H1 (cell line): ENCODE measurements at regions not wholly inside any gene's neighbourhood (a gene's known extent, or its start where the extent isn't known, plus 50 kb on each side); places are given as distances from the start of the nearest gene placed in this dataset.

ENCODE experiments used
- CTCF ChIA-PET: fragments of 300-600 bp; sonication (Branson Sonifier 250); formaldehyde crosslinking; loops from one replicate; lab custom pipeline; 2021; ENCODE audit not compliant: partially characterized antibody; lab: Charles Lee
- POLR2A ChIA-PET: fragments of 300-600 bp; sonication (Branson Sonifier 250); formaldehyde crosslinking; loops from one replicate; lab custom pipeline; 2021; ENCODE audit warnings: inconsistent platforms; ENCODE audit not compliant: partially characterized antibody; lab: Charles Lee
- DNase-seq, 2 experiments: peaks; one replicate each; pipeline versions ENCODE4 v3.0.0 to v3.0.0-alpha.2; 2010 to 2022; ENCODE audit warnings: low spot score in 2 of 2, low read depth in 1 of 2, mixed read lengths in 1 of 2
- FAIRE-seq: peaks from 2 replicates; lab custom pipeline; 2011; peaks lifted over from hg19 to GRCh38; lab: Jason Lieb, UNC
- H2AFZ ChIP-seq: 2 replicates; pipeline ENCODE4 v1.8.1; 2012; ENCODE audit warnings: low read length, inconsistent platforms
- H2AK5ac ChIP-seq: 2 replicates; pipeline ENCODE4 v1.6.1; 2013; ENCODE audit warnings: low read depth, low read length
- H2BK120ac ChIP-seq: replicated peaks from 2 replicates; pipeline ENCODE3; 2013; ENCODE audit warnings: low read depth, low read length, inconsistent platforms
- H2BK12ac ChIP-seq: 2 replicates; pipeline ENCODE4 v1.6.1; 2013; ENCODE audit warnings: low read depth, low read length
- H2BK15ac ChIP-seq: 2 replicates; pipeline ENCODE4 v1.6.1; 2013; ENCODE audit warnings: low read length
- H2BK20ac ChIP-seq: 2 replicates; pipeline ENCODE4 v1.6.1; 2013; ENCODE audit warnings: low read length
- H2BK5ac ChIP-seq: 2 replicates; pipeline ENCODE4 v1.6.1; 2013; ENCODE audit warnings: low read depth, low read length
- H3K14ac ChIP-seq: 2 replicates; pipeline ENCODE4 v1.6.1; 2013; ENCODE audit warnings: inconsistent platforms; ENCODE audit not compliant: insufficient read length
- H3K18ac ChIP-seq: 2 replicates; pipeline ENCODE4 v1.6.1; 2013; ENCODE audit warnings: low read length; ENCODE audit errors: extremely low read depth
- H3K23ac ChIP-seq: 2 replicates; pipeline ENCODE4 v1.6.1; 2013; ENCODE audit warnings: inconsistent platforms; ENCODE audit not compliant: insufficient read length
- H3K23me2 ChIP-seq: 2 replicates; pipeline ENCODE4 v1.6.1; 2013; ENCODE audit warnings: low read depth, low read length
- H3K27ac ChIP-seq: 2 replicates; pipeline ENCODE4 v1.6.1; 2011; ENCODE audit warnings: low read depth, low read length, inconsistent platforms
- H3K27me3 ChIP-seq, 4 experiments: replicated peaks in 1 of 4; 1 replicate in 1 of 4; 2 replicates in 3 of 4; pipeline versions ENCODE4 v1.6.1 to v1.8.1; 2011 to 2013; ENCODE audit warnings: low read length in 3 of 4, mild to moderate bottlenecking in 3 of 4, inconsistent platforms in 2 of 4, mixed read lengths in 2 of 4, moderate library complexity in 1 of 4; ENCODE audit not compliant: control insufficient read depth in 3 of 4, insufficient read depth in 3 of 4; ENCODE audit errors: extremely low read depth in 1 of 4
- H3K36me3 ChIP-seq, 4 experiments: 2 replicates each; pipeline versions ENCODE4 v1.6.1 to v1.8.1; 2011 to 2013; ENCODE audit warnings: mild to moderate bottlenecking in 4 of 4, low read length in 3 of 4, moderate library complexity in 2 of 4, control low read depth in 1 of 4, inconsistent platforms in 1 of 4; ENCODE audit not compliant: insufficient read depth in 4 of 4, control insufficient read depth in 2 of 4
- H3K4ac ChIP-seq: replicated peaks from 2 replicates; pipeline ENCODE3; 2013; ENCODE audit warnings: low read length, low read depth, mixed read lengths, inconsistent platforms; ENCODE audit not compliant: insufficient read length
- H3K4me1 ChIP-seq, 4 experiments: replicated peaks in 1 of 4; 1 replicate in 1 of 4; 2 replicates in 3 of 4; pipeline versions ENCODE4 v1.6.1 to v1.8.1; 2011 to 2013; ENCODE audit warnings: low read length in 3 of 4, inconsistent platforms in 2 of 4, mixed read lengths in 1 of 4; ENCODE audit not compliant: insufficient read depth in 4 of 4, control insufficient read depth in 3 of 4
- H3K4me2 ChIP-seq, 2 experiments: 2 replicates each; pipeline versions ENCODE4 v1.6.1 to v1.8.1; 2011 to 2013; ENCODE audit warnings: low read depth in 2 of 2, low read length in 2 of 2, control low read depth in 1 of 2, inconsistent platforms in 1 of 2, mild to moderate bottlenecking in 1 of 2; ENCODE audit not compliant: insufficient read depth in 1 of 2
- H3K4me3 ChIP-seq, 4 experiments: fragments of 200-600, 300-600 bp in 1 of 4; sonication (generic), shearing (Covaris generic), sonication (Bioruptor Twin) in 1 of 4; 2 replicates each; pipeline versions ENCODE4 v1.5.1 to v1.8.1; 2011 to 2016; ENCODE audit warnings: low read length in 4 of 4, low read depth in 3 of 4, control low read depth in 2 of 4, inconsistent platforms in 2 of 4, mild to moderate bottlenecking in 2 of 4, mixed read lengths in 1 of 4, moderate library complexity in 1 of 4; ENCODE audit not compliant: insufficient read depth in 2 of 4; ENCODE audit errors: extremely low read depth in 1 of 4
- H3K56ac ChIP-seq: replicated peaks from 2 replicates; pipeline ENCODE3; 2013; ENCODE audit warnings: low read depth, mild to moderate bottlenecking, mixed read lengths, low read length, inconsistent platforms; ENCODE audit not compliant: insufficient read length
- H3K79me1 ChIP-seq: 2 replicates; pipeline ENCODE4 v1.6.1; 2013; ENCODE audit warnings: low read depth, low read length, control low read depth
- H3K79me2 ChIP-seq, 2 experiments: 2 replicates each; pipeline versions ENCODE4 v1.6.1 to v1.8.1; 2012 to 2013; ENCODE audit warnings: low read length in 2 of 2, mild to moderate bottlenecking in 2 of 2, inconsistent platforms in 1 of 2; ENCODE audit not compliant: insufficient read depth in 2 of 2, control insufficient read depth in 1 of 2
- H3K9ac ChIP-seq, 4 experiments: replicated peaks in 1 of 4; 1 replicate in 1 of 4; 2 replicates in 3 of 4; pipeline versions ENCODE4 v1.6.1 to v1.8.1; 2011 to 2013; ENCODE audit warnings: low read depth in 3 of 4, low read length in 3 of 4, control low read depth in 2 of 4, mild to moderate bottlenecking in 2 of 4, moderate library complexity in 2 of 4, inconsistent platforms in 1 of 4; ENCODE audit errors: extremely low read depth in 1 of 4
- H3K9me3 ChIP-seq, 2 experiments: 2 replicates each; pipeline versions ENCODE4 v1.6.1 to v1.8.1; 2012 to 2013; ENCODE audit warnings: mild to moderate bottlenecking in 2 of 2, moderate library complexity in 2 of 2, control low read depth in 1 of 2, inconsistent platforms in 1 of 2, low read depth in 1 of 2, low read length in 1 of 2, mixed read lengths in 1 of 2; ENCODE audit not compliant: insufficient read depth in 2 of 2
- H4K20me1 ChIP-seq, 2 experiments: replicated peaks in 1 of 2; 2 replicates each; pipeline versions ENCODE3 to v1.8.1; 2011 to 2013; ENCODE audit warnings: inconsistent platforms in 2 of 2, low read length in 2 of 2, mild to moderate bottlenecking in 1 of 2; ENCODE audit not compliant: insufficient read depth in 2 of 2, control insufficient read depth in 1 of 2
- H4K5ac ChIP-seq: 2 replicates; pipeline ENCODE4 v1.6.1; 2013; ENCODE audit warnings: low read length, low read depth, mixed read lengths, inconsistent platforms; ENCODE audit not compliant: insufficient read length
- H4K8ac ChIP-seq: 2 replicates; pipeline ENCODE4 v1.8.0; 2013; ENCODE audit warnings: mild to moderate bottlenecking, moderate library complexity, low read length, inconsistent platforms; ENCODE audit not compliant: insufficient read depth; ENCODE audit errors: extremely low read depth
- H4K91ac ChIP-seq: replicated peaks from 2 replicates; pipeline ENCODE3; 2013; ENCODE audit warnings: low read length, mixed read lengths, inconsistent platforms; ENCODE audit not compliant: insufficient read length
- CBX8 ChIP-seq: fragments of 300-800, 300-1000 bp; sonication (generic); IDR thresholded peaks from 2 replicates; pipeline ENCODE4 v1.7.1; 2016; ENCODE audit warnings: low read depth, low read length, borderline replicate concordance
- CREB1 ChIP-seq: IDR thresholded peaks from 2 replicates; pipeline ENCODE4 v1.6.1; 2012; ENCODE audit warnings: inconsistent platforms
- EGR1 ChIP-seq: IDR thresholded peaks from 2 replicates; pipeline ENCODE4 v1.6.1; 2011; ENCODE audit warnings: low read depth, low read length, borderline replicate concordance
- EZH2 ChIP-seq: fragments of 200-600 bp; sonication (generic); IDR thresholded peaks from 2 replicates; pipeline ENCODE4 v1.7.1; 2012; ENCODE audit warnings: low read depth, mild to moderate bottlenecking, moderate library complexity, low read length, inconsistent platforms; ENCODE audit not compliant: severe bottlenecking
- HDAC2 ChIP-seq, 2 experiments: fragments of 300-600 bp in 1 of 2; sonication (generic) in 1 of 2; IDR thresholded peaks; 2 replicates each; pipeline ENCODE4 v1.6.1; 2011 to 2012; ENCODE audit warnings: low read depth in 2 of 2, low read length in 2 of 2, mild to moderate bottlenecking in 2 of 2, moderate library complexity in 2 of 2, borderline replicate concordance in 1 of 2, inconsistent platforms in 1 of 2
- HDAC6 ChIP-seq: IDR thresholded peaks from one replicate; pipeline ENCODE4 v1.7.1; 2012; ENCODE audit warnings: low read depth, mild to moderate bottlenecking, inconsistent platforms, low read length, moderate library complexity
- POLR2A ChIP-seq, 2 experiments: IDR thresholded peaks; 1 replicate in 1 of 2; 2 replicates in 1 of 2; pipeline ENCODE4 v1.6.1; 2011; ENCODE audit warnings: low read depth in 2 of 2, low read length in 2 of 2, mild to moderate bottlenecking in 2 of 2; ENCODE audit errors: control extremely low read depth in 1 of 2
- RXRA ChIP-seq: IDR thresholded peaks from 2 replicates; pipeline ENCODE4 v1.6.1; 2011; ENCODE audit warnings: low read depth, mild to moderate bottlenecking, low read length, moderate library complexity; ENCODE audit not compliant: insufficient read depth
- TAF7 ChIP-seq: optimal IDR thresholded peaks from 2 replicates; pipeline ENCODE3; 2011; ENCODE audit warnings: low read depth, mild to moderate bottlenecking, inconsistent platforms, low read length, moderate library complexity, borderline replicate concordance
- WGBS, 2 experiments: shearing (Covaris generic) in 1 of 2; methylation state at CpG; one replicate each; pipeline versions ENCODE4 v1.1.6 to v1.1.7; 2013 to 2015; ENCODE audit warnings: low lambda C conversion rate in 2 of 2, mixed read lengths in 2 of 2, inconsistent platforms in 1 of 2, low coverage in 1 of 2, missing lambda C conversion rate in 1 of 2; ENCODE audit not compliant: insufficient replicate concordance in 2 of 2, insufficient coverage in 1 of 2, insufficient read length in 1 of 2; ENCODE audit errors: extremely low coverage in 1 of 2, missing lambda C conversion rate in 1 of 2; 5-methylcytosine and 5-hydroxymethylcytosine counted together

- no peak overlapping the region for H4K8ac ChIP-seq
- no peak overlapping the region for H3K9ac ChIP-seq
- no peak overlapping the region for H3K56ac ChIP-seq
- no peak overlapping the region for H3K23ac ChIP-seq
- H2BK120ac ChIP-seq: no peak overlapping the region
- no peaks in the 10 kb centered on the region; the same call in 1 of the 2 replicates for H3K23me2 ChIP-seq
- no peak overlapping the region for H2BK20ac ChIP-seq
- no peaks in the 10 kb centered on the region for H3K79me1 ChIP-seq
- H3K4me3 ChIP-seq: no peak overlapping the region
- H2BK12ac ChIP-seq: no peak overlapping the region
- H3K4me1 ChIP-seq: no peaks in the 10 kb centered on the region
- no peaks in the 10 kb centered on the region for H3K79me2 ChIP-seq
- H3K4me2 ChIP-seq: no peak overlapping the region
- WGBS, 2 experiments: 89% methylated on average over 3 of the region's 3 CpGs; no CpG with 5 or more reads in 1 of the 2 experiments
- TF ChIP-seq RXRA: no peak
- no peak for TF ChIP-seq POLR2A (IDR thresholded peaks at IDR 0.05; ENCODE audit: control extremely low read depth in 1 of 2, low read depth in 2 of 2, low read length in 2 of 2)
- no peak for TF ChIP-seq CBX8
- TF ChIP-seq HDAC2 (IDR thresholded peaks at IDR 0.05; ENCODE audit: borderline replicate concordance in 1 of 2, low read depth in 2 of 2, low read length in 2 of 2): no peak
- no peak for TF ChIP-seq HDAC6
- TF ChIP-seq CREB1: no peak
- TF ChIP-seq EGR1: no peak
- no peak for TF ChIP-seq TAF7
- no peak for TF ChIP-seq EZH2
- ChIA-PET POLR2A (no interaction called here), CTCF (interaction anchor here (0.7 kb wide), 1 partner anchor 968 kb away, joined by 4 read pairs; no protein-coding TSS in a partner anchor)
- no peaks in the 10 kb centered on the region for H3K27me3 ChIP-seq
- no peak overlapping the region for H3K18ac ChIP-seq
- no peaks in the 10 kb centered on the region for H3K9me3 ChIP-seq
- H4K5ac ChIP-seq: no peak overlapping the region
- H4K91ac ChIP-seq: no peak overlapping the region
- no peak overlapping the region for H2AK5ac ChIP-seq
- FAIRE-seq: no peak
- H2AFZ ChIP-seq: no peak overlapping the region
- no peak overlapping the region for H3K4ac ChIP-seq
- H3K27ac ChIP-seq: no peak overlapping the region
- DNase-seq: no peak
- H4K20me1 ChIP-seq: no peaks in the 10 kb centered on the region
- H3K14ac ChIP-seq: no peak overlapping the region
- H2BK15ac ChIP-seq: no peak overlapping the region
- H3K36me3 ChIP-seq: no peaks in the 10 kb centered on the region
- no peak overlapping the region for H2BK5ac ChIP-seq
These were observed 342.2 kb upstream of the HTR2A start for GRCh38 chr13:47239025-47239424.
